ENCODE measurements at regions not wholly inside any gene's neighbourhood (a gene's known extent, or its start where the extent isn't known, plus 50 kb on each side); places are given as distances from the start of the nearest gene placed in this dataset.
"Not testable (repeated sequence)": the region's sequence is repeated elsewhere in the genome, so short reads cannot be mapped to it uniquely, and the experiment has no call there.

DNA sequence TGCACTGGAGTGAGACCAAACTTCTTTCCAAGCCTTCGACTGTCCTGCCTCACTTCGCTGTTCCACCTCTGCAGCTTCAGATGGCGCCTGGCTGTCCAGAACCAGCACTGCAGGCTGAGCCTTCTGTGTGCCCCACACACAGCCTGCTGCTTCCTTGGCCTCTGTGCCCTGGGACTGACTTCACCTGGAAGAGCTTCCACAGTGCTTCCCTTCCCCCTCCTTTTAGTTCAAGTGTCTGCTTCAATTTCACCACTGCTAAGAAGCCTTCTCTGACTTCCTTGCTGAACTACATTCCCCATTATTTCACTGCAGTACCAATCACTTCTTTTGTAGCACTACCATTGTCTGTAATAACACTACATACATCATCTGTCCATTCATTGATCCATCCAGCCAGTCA lies 315.1 kb upstream of the CHRNA7 start:
- in situ Hi-C loops (cut with MboI; ENCODE audit: low sequenced_read_pairs): not testable (repeated sequence)

GRCh38 chr15:31718625-31719024 lies 311.7 kb upstream of the CHRNA7 start:
- in situ Hi-C loops (cut with MboI; ENCODE audit: low sequenced_read_pairs): not testable (repeated sequence)

DNA sequence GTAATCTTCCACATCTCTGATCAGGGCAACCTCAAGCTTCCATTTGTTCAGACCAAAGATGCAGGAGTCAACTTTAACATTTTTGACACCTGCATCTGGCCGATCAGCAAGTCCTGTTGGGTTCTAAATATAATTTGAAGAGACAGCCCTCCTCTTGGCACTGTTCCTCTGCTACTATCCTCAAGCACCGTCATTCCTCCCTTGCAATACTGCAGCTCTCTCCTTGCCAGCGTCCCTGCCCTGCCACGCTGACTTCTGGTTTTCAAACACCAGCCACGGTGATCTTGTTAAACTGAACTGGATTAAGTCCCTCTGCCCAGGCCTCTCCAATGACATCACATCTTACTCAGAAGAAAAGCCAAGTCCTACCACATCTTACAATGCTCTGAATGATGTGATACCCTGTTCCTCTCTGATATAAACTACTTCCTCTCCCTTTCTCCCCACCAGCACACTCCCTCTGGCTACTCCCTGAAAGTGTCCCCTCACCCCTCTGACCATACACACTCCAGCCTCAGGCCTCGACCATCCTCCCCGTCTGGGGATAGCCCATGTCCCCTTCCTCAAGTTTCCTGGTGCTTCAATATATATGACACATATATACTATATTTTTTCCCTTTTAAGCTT lies 310.8 kb upstream of the CHRNA7 start:
- in situ Hi-C loops (cut with MboI; ENCODE audit: low sequenced_read_pairs): not testable (repeated sequence)

- in situ Hi-C loops (cut with MboI; ENCODE audit: low sequenced_read_pairs): not testable (repeated sequence)
Observed at GRCh38 chr15:31723019-31723418, 307.3 kb upstream of the CHRNA7 start.

DNA sequence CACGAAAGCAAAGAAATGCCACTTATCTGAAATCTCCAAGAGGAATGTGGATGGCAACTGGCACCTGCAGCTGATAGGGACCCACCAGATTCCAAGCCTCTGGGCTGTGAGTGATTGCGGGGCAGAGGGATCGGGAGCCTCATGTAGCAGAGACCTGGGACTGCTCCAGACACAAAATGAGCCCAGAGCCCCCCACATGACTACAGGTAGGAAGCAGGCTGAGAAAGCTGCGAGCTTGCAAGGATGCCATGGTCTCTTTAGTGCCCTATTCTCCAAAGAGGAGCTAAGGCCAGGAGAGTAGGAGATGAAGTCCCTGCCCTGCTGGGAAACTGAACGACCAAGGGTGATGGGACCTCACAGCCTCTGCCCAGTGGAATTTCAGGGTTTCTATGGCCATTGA lies 305.4 kb upstream of the CHRNA7 start:
- in situ Hi-C loops (cut with MboI; ENCODE audit: low sequenced_read_pairs): not testable (repeated sequence)

DNA sequence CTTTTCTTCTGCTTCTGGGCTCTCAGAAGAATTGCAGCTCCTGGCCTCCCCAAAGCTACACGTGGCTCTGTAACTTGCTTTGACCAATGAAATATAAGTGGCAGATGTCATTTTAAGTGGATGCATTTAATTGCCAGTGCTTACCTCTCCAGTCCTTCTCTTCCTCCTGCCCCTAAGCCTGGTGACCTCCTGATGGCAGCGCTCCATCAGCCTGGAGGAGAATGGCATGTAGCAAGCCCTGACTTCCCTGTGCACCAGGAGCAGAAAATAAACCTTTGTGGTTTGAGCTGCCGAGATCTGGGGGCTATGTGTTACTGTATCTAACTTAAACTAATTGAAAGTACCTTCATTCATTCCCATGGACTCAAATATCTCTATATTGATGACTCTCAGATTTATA lies 304.7 kb upstream of the CHRNA7 start:
- in situ Hi-C loops (cut with MboI; ENCODE audit: low sequenced_read_pairs): not testable (repeated sequence)

DNA sequence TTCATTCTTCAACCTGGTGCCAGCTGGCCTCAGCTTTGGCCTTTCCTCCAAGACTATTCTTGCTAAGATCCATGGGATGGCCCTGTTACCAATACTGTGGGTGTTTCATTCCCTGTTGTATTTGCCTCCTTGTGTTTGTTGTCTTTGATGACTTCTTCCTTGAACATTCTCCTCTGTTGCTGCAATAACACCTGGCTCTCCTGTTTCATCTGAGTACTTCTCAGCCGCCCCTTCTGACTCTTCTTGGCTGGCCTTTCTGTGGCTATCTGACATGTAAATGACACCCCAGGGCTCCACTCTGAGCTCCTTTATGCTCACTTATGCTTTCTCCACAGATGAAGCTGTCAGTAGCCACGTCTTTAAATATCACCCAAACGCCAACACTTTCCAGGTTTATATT lies 302.7 kb upstream of the CHRNA7 start:
- in situ Hi-C loops (cut with MboI; ENCODE audit: low sequenced_read_pairs): no loop called here

DNA sequence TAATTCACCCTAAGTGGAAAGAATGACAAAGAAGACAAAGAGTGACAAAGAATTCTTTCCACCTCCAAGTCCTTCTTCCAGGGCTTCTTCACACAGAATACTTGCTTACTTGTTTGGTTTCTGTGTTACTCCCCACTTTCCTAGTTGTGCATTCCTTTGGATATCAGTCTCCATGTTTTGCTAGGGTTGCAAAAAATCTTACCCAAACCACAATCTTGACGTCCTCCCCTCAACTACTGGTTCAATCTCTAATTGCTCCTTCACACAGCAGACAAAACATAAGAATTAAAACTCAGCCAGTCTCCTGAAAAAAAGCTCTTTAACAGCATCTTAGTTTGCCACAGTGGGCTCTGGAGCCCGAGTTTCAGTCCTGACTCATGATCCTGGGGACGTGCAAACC lies 297.6 kb upstream of the CHRNA7 start:
- in situ Hi-C loops (cut with MboI; ENCODE audit: low sequenced_read_pairs): no loop called here

GRCh38 chr15:31733424-31733823 lies 296.9 kb upstream of the CHRNA7 start:
- in situ Hi-C loops (cut with MboI; ENCODE audit: low sequenced_read_pairs): no loop called here

DNA sequence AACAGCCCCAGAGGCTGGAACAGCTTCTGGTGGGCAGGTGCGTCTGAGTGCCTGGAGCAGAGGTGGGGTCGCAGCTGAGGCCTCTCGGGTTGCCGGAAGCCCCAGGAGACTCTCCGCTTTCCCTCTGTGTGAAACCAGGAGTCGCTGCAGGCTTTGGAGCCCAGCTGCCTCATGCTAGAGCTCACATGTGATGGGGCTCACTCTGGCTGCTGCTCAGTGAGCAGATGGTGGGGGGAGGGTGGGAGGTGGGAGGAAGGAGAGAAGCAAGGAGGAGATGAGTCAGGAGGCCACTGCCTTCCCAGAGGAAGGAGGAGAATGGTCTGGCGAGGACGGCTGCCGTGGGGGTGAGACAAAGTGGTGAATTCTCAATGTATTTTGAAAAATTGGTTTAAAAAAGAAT lies 290.1 kb upstream of the CHRNA7 start:
- in situ Hi-C loops (cut with MboI; ENCODE audit: low sequenced_read_pairs): no loop called here

DNA sequence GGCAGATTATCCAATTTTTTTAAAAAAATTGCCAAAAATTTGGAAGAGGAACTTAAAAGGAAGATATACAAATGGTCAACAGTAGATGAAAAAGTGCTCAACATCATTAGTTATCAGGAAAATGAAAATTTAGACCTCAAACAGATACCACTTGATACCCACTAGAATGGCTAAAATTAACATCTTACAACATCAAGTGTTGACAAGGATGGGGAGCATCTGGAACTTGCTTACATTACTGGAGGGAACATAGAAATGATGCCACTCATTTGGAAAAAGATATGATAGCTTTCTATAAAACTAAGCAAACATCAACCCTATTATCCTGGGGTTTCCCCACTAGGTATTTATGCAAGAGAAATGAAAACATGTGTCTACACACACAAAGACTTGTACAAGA lies 284.5 kb upstream of the CHRNA7 start:
- in situ Hi-C loops (cut with MboI; ENCODE audit: low sequenced_read_pairs): no loop called here

DNA sequence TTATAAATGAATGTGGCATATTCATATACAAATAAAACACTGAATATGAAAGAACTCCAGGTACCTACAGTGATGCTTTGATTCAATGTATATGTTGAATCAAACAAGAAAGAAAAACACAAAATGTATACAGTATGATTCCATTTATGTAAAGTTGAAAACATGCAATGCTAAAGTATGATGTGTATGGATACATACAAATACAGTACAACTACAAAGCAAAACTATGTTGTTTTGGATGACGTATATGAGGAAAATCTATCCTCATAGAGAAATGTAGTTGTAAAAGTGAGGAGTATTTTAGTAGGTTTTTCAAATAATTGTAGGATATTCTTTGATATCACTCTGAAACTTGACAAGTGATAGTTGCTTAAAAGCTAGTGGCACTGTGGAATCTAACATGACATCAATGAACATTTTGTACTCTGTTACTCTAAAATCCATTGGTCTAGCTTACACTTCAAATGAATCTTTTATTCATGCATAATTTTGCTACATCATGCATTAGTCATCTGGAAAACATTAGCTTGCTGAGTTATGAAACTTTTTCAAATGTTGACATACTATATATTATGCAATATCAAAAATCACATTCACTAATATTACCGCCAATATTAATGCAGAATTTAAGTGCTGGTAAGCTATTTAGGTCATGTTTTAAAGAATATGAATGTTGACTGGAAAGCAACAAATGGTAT lies 278.1 kb upstream of the CHRNA7 start:
- in situ Hi-C loops (cut with MboI; ENCODE audit: low sequenced_read_pairs): no loop called here

DNA sequence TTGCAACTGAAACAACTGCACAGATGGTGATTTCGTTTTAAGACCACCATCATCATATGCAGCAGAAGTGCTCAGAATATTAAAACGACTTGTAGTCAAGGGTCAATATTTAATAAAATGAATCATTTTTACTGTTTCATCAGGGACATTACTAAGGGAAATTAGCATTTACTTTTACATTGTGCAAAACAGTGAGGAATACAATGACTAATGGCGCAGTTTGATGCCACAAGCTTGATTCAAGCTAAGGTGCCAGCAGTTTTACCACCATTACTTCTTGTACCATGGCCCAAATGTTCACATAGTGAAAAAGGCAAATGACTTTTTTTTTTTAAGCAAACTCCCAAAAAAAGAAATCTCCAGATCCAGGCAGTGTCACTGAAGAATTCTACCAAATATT lies 277.4 kb upstream of the CHRNA7 start:
- in situ Hi-C loops (cut with MboI; ENCODE audit: low sequenced_read_pairs): no loop called here

GRCh38 chr15:31758126-31758525 lies 272.2 kb upstream of the CHRNA7 start:
- in situ Hi-C loops (cut with MboI; ENCODE audit: low sequenced_read_pairs): no loop called here

DNA sequence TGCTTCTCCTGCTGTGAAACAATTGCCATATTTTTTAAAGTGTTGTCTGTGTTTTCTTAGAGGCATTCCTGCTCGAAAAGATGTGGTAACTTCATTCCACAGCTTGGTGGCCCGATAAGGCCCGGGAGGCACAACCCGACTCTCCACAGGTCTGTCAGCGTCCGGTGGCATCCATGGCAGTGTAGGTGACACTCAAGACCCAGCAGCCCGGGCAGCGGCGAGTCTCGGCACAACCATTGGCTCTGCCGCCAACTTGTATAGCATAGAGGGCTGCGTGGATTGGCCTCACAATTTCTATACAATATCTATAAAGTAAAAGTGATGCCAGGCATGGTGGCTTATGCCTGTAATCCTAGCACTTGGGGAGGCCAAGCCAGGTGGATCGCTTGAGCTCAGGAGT lies 262.3 kb upstream of the CHRNA7 start:
- in situ Hi-C loops (cut with MboI; ENCODE audit: low sequenced_read_pairs): no loop called here

DNA sequence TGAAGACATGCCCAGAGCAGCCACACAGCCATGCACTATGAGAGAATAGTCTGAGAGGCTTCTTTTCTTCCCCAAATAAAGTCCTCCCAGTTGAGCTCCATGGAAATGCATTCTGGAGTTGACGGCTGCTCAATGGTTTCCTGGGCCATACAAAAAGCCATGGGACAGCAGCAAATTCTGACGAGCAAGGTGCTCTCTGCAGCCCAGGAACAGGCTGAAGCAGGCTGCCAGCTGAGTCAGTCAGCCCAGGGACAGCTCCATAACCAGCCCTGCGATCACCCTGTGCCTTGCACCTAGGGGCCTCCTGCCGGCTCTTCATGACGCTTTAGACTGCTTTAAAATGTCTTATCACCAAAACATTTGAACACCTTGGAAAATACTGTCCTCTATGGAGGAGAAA lies 256.3 kb upstream of the CHRNA7 start:
- in situ Hi-C loops (cut with MboI; ENCODE audit: low sequenced_read_pairs): no loop called here

GRCh38 chr15:31776039-31776438 lies 254.3 kb upstream of the CHRNA7 start:
- in situ Hi-C loops (cut with MboI; ENCODE audit: low sequenced_read_pairs): no loop called here

GRCh38 chr15:31781261-31781660 lies 249.1 kb upstream of the CHRNA7 start:
- in situ Hi-C loops (cut with MboI; ENCODE audit: low sequenced_read_pairs): no loop called here

DNA sequence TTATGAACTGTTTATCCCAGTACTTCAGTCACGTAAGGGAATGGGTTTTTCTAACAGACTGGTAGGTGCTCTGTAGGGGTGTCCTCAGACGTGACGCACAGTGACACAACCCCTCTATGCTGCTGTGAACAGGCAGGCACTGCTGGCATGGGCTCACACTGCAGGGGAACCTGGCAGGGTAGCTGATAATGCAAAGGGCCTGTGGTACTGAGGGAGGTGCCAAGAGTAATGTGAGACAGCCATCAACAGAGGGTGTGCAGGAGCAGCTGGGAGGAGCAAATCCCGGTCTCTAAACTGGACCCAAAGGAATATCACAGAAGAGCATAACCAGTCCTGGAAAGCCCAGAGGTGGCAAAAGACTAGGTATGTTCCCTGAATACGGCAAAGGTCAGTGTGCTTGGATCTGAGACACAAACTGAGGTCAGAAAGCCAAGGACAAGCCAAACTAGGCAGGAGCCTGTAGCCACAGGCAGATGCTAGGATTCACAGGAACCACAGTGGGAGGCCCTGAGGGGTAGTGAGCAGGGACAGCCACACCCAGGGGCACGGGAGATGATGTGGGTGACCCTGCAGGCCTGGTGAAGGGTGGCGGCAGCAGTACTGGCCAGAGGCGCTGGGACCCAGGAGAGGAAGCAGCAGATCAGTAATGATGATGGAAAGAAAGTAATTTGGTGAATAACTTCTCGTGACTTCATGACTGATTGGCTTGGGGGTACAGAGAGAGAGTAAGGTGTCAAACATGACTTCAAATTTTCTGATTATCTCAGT lies 248.1 kb upstream of the CHRNA7 start:
- in situ Hi-C loops (cut with MboI; ENCODE audit: low sequenced_read_pairs): no loop called here

GRCh38 chr15:31782951-31783350 lies 247.4 kb upstream of the CHRNA7 start:
- in situ Hi-C loops (cut with MboI; ENCODE audit: low sequenced_read_pairs): no loop called here

GRCh38 chr15:31786360-31786759 lies 244.0 kb upstream of the CHRNA7 start:
- in situ Hi-C loops (cut with MboI; ENCODE audit: low sequenced_read_pairs): no loop called here

GRCh38 chr15:31788104-31788503 lies 242.2 kb upstream of the CHRNA7 start:
- in situ Hi-C loops (cut with MboI; ENCODE audit: low sequenced_read_pairs): no loop called here
